GM23338 (cell line): ENCODE measurements at regions not wholly inside any gene's neighbourhood (a gene's known extent, or its start where the extent isn't known, plus 50 kb on each side); places are given as distances from the start of the nearest gene placed in this dataset.

Experiments
- ATAC-seq: fragments of 200-7000 bp; cut with Tn5 transposase; 3 replicates; pipeline ENCODE4 v1.9.1; 2020
- DNase-seq: peaks from one replicate; pipeline ENCODE4 v3.0.0-alpha.2; 2015; ENCODE audit warnings: low spot score
- H2AFZ ChIP-seq: fragments of 200-600 bp; sonication (generic); 2 replicates; pipeline ENCODE4 v1.8.0; 2016; ENCODE audit warnings: antibody characterized with exemption, mild to moderate bottlenecking, moderate library complexity
- H3F3A ChIP-seq: fragments of 200-600 bp; sonication (generic); replicated peaks from 2 replicates; pipeline ENCODE4 v1.8.0; 2017; ENCODE audit warnings: antibody characterized with exemption, mixed run types, low read depth
- H3K27ac ChIP-seq: fragments of 200-600 bp; sonication (generic); 2 replicates; pipeline ENCODE4 v1.6.1; 2016; ENCODE audit warnings: low read depth
- H3K27me3 ChIP-seq: fragments of 200-600 bp; sonication (generic); 2 replicates; pipeline ENCODE4 v1.8.0; 2016; ENCODE audit warnings: mild to moderate bottlenecking, mixed run types, moderate library complexity; ENCODE audit not compliant: insufficient read depth
- H3K36me3 ChIP-seq: fragments of 200-600 bp; sonication (generic); 2 replicates; pipeline ENCODE4 v1.8.0; 2016; ENCODE audit warnings: mild to moderate bottlenecking; ENCODE audit not compliant: insufficient read depth
- H3K4me1 ChIP-seq: fragments of 200-600 bp; sonication (generic); 2 replicates; pipeline ENCODE4 v1.8.0; 2016; ENCODE audit warnings: mild to moderate bottlenecking, moderate library complexity; ENCODE audit not compliant: insufficient read depth
- H3K4me2 ChIP-seq: fragments of 200-600 bp; sonication (generic); 2 replicates; pipeline ENCODE4 v1.7.1; 2017; ENCODE audit warnings: mixed run types
- H3K4me3 ChIP-seq: fragments of 200-600 bp; sonication (generic); 2 replicates; pipeline ENCODE4 v1.6.1; 2016; ENCODE audit warnings: mixed run types
- H3K79me2 ChIP-seq: fragments of 200-600 bp; sonication (generic); replicated peaks from 2 replicates; pipeline ENCODE4 v1.8.0; 2017; ENCODE audit warnings: mild to moderate bottlenecking; ENCODE audit not compliant: insufficient read depth
- H3K9me2 ChIP-seq: fragments of 200-600 bp; sonication (generic); 2 replicates; pipeline ENCODE4 v1.8.0; 2017; ENCODE audit not compliant: insufficient read depth
- H4K20me1 ChIP-seq: fragments of 200-600 bp; sonication (generic); replicated peaks from 2 replicates; pipeline ENCODE4 v1.8.0; 2017; ENCODE audit warnings: mild to moderate bottlenecking; ENCODE audit not compliant: insufficient read depth
- H3K27ac Mint-ChIP-seq: 2 replicates; pipeline ENCODE4 v1.8.0; 2020; ENCODE audit warnings: inconsistent platforms, mild to moderate bottlenecking, moderate library complexity, mixed read lengths
- H3K27me3 Mint-ChIP-seq: 3 replicates; pipeline ENCODE4 v1.8.0; 2022; ENCODE audit warnings: low read depth, mild to moderate bottlenecking, moderate library complexity, mixed read lengths, inconsistent platforms; ENCODE audit not compliant: insufficient read depth, poor library complexity
- H3K36me3 Mint-ChIP-seq: 3 replicates; pipeline ENCODE4 v1.8.0; 2021; ENCODE audit warnings: low read depth, mild to moderate bottlenecking, inconsistent platforms, moderate library complexity, mixed read lengths
- H3K4me1 Mint-ChIP-seq: 3 replicates; pipeline ENCODE4 v1.8.0; 2020; ENCODE audit warnings: mild to moderate bottlenecking, inconsistent platforms, mixed read lengths
- H3K4me3 Mint-ChIP-seq: 3 replicates; pipeline ENCODE4 v1.8.0; 2021; ENCODE audit warnings: moderate library complexity, mild to moderate bottlenecking, inconsistent platforms, mixed read lengths
- H3K9me3 Mint-ChIP-seq: 3 replicates; pipeline ENCODE4 v1.8.0; 2020; ENCODE audit warnings: moderate library complexity, mild to moderate bottlenecking, inconsistent platforms, mixed read lengths
- CREB1 ChIP-seq: fragments of 250-450 bp; sonication (Bioruptor Pico); IDR thresholded peaks from 2 replicates; pipeline ENCODE4 v1.5.0; 2020; ENCODE audit warnings: low read depth, mild to moderate bottlenecking, moderate library complexity
- EZH2 ChIP-seq: fragments of 200-600 bp; sonication (generic); IDR thresholded peaks from one replicate; pipeline ENCODE4 v1.8.0; 2017; ENCODE audit warnings: antibody characterized with exemption, mild to moderate bottlenecking, low read depth; ENCODE audit not compliant: unreplicated experiment
- EZH2phosphoT487 ChIP-seq: fragments of 200-600 bp; sonication (generic); IDR thresholded peaks from one replicate; pipeline ENCODE4 v1.8.1; 2018; ENCODE audit warnings: antibody characterized with exemption; ENCODE audit not compliant: unreplicated experiment
- JUNB ChIP-seq: IDR thresholded peaks from one replicate; pipeline ENCODE4 v1.6.1; 2016; ENCODE audit warnings: antibody characterized with exemption; ENCODE audit not compliant: unreplicated experiment
- NANOG ChIP-seq: IDR thresholded peaks from 2 replicates; pipeline ENCODE4 v1.6.1; 2016; ENCODE audit warnings: antibody characterized with exemption, borderline replicate concordance
- POLR2AphosphoS5 ChIP-seq: IDR thresholded peaks from 2 replicates; pipeline ENCODE4 v1.6.1; 2016; ENCODE audit warnings: antibody characterized with exemption, low read depth
- STAT1 ChIP-seq: IDR thresholded peaks from one replicate; pipeline ENCODE4 v1.6.1; 2016; ENCODE audit warnings: antibody characterized with exemption; ENCODE audit not compliant: unreplicated experiment
- ZNF114 ChIP-seq: fragments of 250-450 bp; sonication (Bioruptor Pico); IDR thresholded peaks from 2 replicates; pipeline ENCODE4 v1.5.0; 2020; ENCODE audit warnings: mild to moderate bottlenecking, moderate library complexity
- ZNF331 ChIP-seq: fragments of 250-450 bp; sonication (Bioruptor Pico); IDR thresholded peaks from 2 replicates; pipeline ENCODE4 v1.5.0; 2020; ENCODE audit warnings: low read depth, mild to moderate bottlenecking, moderate library complexity
- ZNF462 ChIP-seq: fragments of 250-450 bp; sonication (Bioruptor Pico); IDR thresholded peaks from 2 replicates; pipeline ENCODE4 v1.5.0; 2020; ENCODE audit warnings: mild to moderate bottlenecking, moderate library complexity
- TF ChIP-seq, protein P1 (sequence below): IDR thresholded peaks from one replicate; pipeline ENCODE4 v1.6.1; 2018; ENCODE audit warnings: antibody characterized with exemption; ENCODE audit not compliant: unreplicated experiment
- TF ChIP-seq, protein P2 (sequence below), 2 experiments: fragments of 200-600 bp in 1 of 2; sonication (generic) in 1 of 2; conservative IDR thresholded peaks; 2 replicates each; pipeline versions ENCODE4 v1.5.1 to v1.6.1; 2016 to 2017; ENCODE audit warnings: antibody characterized with exemption in 2 of 2, low read depth in 2 of 2, mild to moderate bottlenecking in 2 of 2, moderate library complexity in 1 of 2
- TF ChIP-seq, protein P3 (sequence below): IDR thresholded peaks from 2 replicates; pipeline ENCODE4 v1.6.1; 2016; ENCODE audit warnings: antibody characterized with exemption

DNA sequence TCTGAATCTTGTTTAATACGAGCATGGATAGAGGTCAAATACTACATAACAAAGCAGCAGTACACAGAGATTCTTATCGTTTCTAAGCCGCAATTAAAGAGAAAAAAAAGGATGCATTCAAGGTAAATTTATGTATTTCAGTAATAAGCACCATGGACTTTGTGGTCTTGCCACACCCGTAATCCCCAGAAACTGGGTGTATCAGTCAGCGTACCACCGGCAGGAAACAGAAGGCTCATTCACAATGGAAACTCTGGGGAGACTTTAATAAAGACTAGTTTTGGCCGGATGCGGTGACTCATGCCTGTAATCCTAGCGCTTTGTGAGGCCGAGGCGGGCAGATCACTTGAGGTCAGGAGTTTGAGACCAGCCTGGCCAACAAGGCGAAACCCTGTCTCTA lies 81.9 kb upstream of the ZNF280D start:
- ATAC-seq (no peak), DNase-seq (no peak)
- Histone ChIP-seq H4K20me1 (no peaks in the 10 kb centered on the region), H3K9me2 (no peaks in the 10 kb centered on the region), H3K36me3 (no peaks in the 10 kb centered on the region), H3K4me1 (no peaks in the 10 kb centered on the region), H3K27me3 (no peaks in the 10 kb centered on the region), H3K4me2 (no peak overlapping the region), H3K79me2 (no peaks in the 10 kb centered on the region), H3K27ac (no peak overlapping the region), H2AFZ (no peak overlapping the region), H3K4me3 (no peak overlapping the region), H3F3A (no peaks in the 10 kb centered on the region)
- TF ChIP-seq ZNF114 (no peak), NANOG (no peak), JUNB (no peak), EZH2 (no peak), CREB1 (CRISPR knock-in tag) (no peak), EZH2phosphoT487 (no peak), STAT1 (no peak), ZNF331 (CRISPR knock-in tag) (no peak), POLR2AphosphoS5 (no peak), ZNF462 (CRISPR knock-in tag) (no peak)
- TF ChIP-seq, protein P1, sequence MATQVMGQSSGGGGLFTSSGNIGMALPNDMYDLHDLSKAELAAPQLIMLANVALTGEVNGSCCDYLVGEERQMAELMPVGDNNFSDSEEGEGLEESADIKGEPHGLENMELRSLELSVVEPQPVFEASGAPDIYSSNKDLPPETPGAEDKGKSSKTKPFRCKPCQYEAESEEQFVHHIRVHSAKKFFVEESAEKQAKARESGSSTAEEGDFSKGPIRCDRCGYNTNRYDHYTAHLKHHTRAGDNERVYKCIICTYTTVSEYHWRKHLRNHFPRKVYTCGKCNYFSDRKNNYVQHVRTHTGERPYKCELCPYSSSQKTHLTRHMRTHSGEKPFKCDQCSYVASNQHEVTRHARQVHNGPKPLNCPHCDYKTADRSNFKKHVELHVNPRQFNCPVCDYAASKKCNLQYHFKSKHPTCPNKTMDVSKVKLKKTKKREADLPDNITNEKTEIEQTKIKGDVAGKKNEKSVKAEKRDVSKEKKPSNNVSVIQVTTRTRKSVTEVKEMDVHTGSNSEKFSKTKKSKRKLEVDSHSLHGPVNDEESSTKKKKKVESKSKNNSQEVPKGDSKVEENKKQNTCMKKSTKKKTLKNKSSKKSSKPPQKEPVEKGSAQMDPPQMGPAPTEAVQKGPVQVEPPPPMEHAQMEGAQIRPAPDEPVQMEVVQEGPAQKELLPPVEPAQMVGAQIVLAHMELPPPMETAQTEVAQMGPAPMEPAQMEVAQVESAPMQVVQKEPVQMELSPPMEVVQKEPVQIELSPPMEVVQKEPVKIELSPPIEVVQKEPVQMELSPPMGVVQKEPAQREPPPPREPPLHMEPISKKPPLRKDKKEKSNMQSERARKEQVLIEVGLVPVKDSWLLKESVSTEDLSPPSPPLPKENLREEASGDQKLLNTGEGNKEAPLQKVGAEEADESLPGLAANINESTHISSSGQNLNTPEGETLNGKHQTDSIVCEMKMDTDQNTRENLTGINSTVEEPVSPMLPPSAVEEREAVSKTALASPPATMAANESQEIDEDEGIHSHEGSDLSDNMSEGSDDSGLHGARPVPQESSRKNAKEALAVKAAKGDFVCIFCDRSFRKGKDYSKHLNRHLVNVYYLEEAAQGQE: no peak
- TF ChIP-seq, protein P2, sequence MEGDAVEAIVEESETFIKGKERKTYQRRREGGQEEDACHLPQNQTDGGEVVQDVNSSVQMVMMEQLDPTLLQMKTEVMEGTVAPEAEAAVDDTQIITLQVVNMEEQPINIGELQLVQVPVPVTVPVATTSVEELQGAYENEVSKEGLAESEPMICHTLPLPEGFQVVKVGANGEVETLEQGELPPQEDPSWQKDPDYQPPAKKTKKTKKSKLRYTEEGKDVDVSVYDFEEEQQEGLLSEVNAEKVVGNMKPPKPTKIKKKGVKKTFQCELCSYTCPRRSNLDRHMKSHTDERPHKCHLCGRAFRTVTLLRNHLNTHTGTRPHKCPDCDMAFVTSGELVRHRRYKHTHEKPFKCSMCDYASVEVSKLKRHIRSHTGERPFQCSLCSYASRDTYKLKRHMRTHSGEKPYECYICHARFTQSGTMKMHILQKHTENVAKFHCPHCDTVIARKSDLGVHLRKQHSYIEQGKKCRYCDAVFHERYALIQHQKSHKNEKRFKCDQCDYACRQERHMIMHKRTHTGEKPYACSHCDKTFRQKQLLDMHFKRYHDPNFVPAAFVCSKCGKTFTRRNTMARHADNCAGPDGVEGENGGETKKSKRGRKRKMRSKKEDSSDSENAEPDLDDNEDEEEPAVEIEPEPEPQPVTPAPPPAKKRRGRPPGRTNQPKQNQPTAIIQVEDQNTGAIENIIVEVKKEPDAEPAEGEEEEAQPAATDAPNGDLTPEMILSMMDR (conservative IDR thresholded peaks at IDR 0.05; ENCODE audit: low read depth in 2 of 2): no peak
- TF ChIP-seq, protein P3, sequence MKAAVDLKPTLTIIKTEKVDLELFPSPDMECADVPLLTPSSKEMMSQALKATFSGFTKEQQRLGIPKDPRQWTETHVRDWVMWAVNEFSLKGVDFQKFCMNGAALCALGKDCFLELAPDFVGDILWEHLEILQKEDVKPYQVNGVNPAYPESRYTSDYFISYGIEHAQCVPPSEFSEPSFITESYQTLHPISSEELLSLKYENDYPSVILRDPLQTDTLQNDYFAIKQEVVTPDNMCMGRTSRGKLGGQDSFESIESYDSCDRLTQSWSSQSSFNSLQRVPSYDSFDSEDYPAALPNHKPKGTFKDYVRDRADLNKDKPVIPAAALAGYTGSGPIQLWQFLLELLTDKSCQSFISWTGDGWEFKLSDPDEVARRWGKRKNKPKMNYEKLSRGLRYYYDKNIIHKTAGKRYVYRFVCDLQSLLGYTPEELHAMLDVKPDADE: no peak
- Mint-ChIP-seq H3K4me3 (no peak overlapping the region), H3K36me3 (no peaks in the 10 kb centered on the region), H3K4me1 (no peaks in the 10 kb centered on the region), H3K27ac (no peak overlapping the region), H3K9me3 (no peaks in the 10 kb centered on the region; the same call in 2 of the 3 replicates), H3K27me3 (no peaks in the 10 kb centered on the region)
